Right lobe of liver (tissue), 4 donors: ENCODE measurements at regions not wholly inside any gene's neighbourhood (a gene's known extent, or its start where the extent isn't known, plus 50 kb on each side); places are given as distances from the start of the nearest gene placed in this dataset.

Source experiments
- CTCF ChIP-seq, 4 donors: fragments of 200-600 bp in 3 of 4; fragments of 450-650 bp in 1 of 4; IDR thresholded peaks; one replicate each; pipeline versions ENCODE4 v1.5.1 to v1.8.0; 2016 to 2022; ENCODE audit warnings: antibody characterized with exemption in 4 of 4, mild to moderate bottlenecking in 2 of 4
- POLR2A ChIP-seq: fragments of 450-650 bp; IDR thresholded peaks from one replicate; pipeline ENCODE4 v1.6.1; 2017; ENCODE audit warnings: antibody characterized with exemption, mild to moderate bottlenecking
- donor health status: DM: no; HTN: no; CAD: no.
- donor health status: DM: no; HTN: no; CAD: no.
- donor health status: DM: no; HTN: yes; CAD: no.

- no peak for TF ChIP-seq CTCF (IDR thresholded peaks at IDR 0.05)
- no peak for TF ChIP-seq POLR2A
Measured at GRCh38 chr13:30120133-30120822, 187.1 kb downstream of the KATNAL1 start.
